Right ventricle myocardium inferior (tissue), 1 donor: ENCODE measurements at regions not wholly inside any gene's neighbourhood (a gene's known extent, or its start where the extent isn't known, plus 50 kb on each side); places are given as distances from the start of the nearest gene placed in this dataset.
"Not testable (repeated sequence)": the region's sequence is repeated elsewhere in the genome, so short reads cannot be mapped to it uniquely, and the experiment has no call there.

Source experiments
- ATAC-seq: fragments of 200-7000 bp; cut with Tn5 transposase; one replicate; pipeline ENCODE4 v1.9.1; 2020; ENCODE audit warnings: mild to moderate bottlenecking, moderate library complexity
- DNase-seq: peaks from one replicate; pipeline ENCODE4 v3.0.0; 2021; ENCODE audit errors: missing footprints
- intact Hi-C: fragments of 100-400 bp; cut with DNase I; formaldehyde crosslinking; loops from one replicate; pipeline ENCODE4 v1.11.0; 2022
- donor health status: DM: no; HTN: yes; CAD: no; lungs with severe emphysema.

- DNase-seq (no peak), ATAC-seq (no peak)
- intact Hi-C loops = no loop called here
These were observed 262.4 kb upstream of the TMEM229A start for GRCh38 chr7:124295289-124295688.

- ATAC-seq (no peak), DNase-seq (no peak)
- intact Hi-C loops = no loop called here
These were observed 252.1 kb upstream of the TMEM229A start for GRCh38 chr7:124284937-124285336.

- ATAC-seq (no peak), DNase-seq (no peak)
- intact Hi-C loops = no loop called here
These were observed 243.2 kb upstream of the TMEM229A start for GRCh38 chr7:124276005-124276622.

- ATAC-seq (no peak), DNase-seq (no peak)
- intact Hi-C loops = no loop called here
These were observed 242.5 kb upstream of the TMEM229A start for GRCh38 chr7:124275411-124275810.

GRCh38 chr7:124269774-124270173 lies 236.9 kb upstream of the TMEM229A start:
- intact Hi-C loops = no loop called here
- no peak for ATAC-seq
- DNase-seq = no peak

GRCh38 chr7:124267154-124267553 lies 234.3 kb upstream of the TMEM229A start:
- intact Hi-C loops = no loop called here
- ATAC-seq = no peak
- no peak for DNase-seq

GRCh38 chr7:124263232-124263827 lies 230.5 kb upstream of the TMEM229A start:
- no peak for ATAC-seq
- DNase-seq = no peak
- intact Hi-C loops = no loop called here

- ATAC-seq = no peak
- DNase-seq = no peak
These were observed 228.8 kb upstream of the TMEM229A start for GRCh38 chr7:124261710-124262109.

GRCh38 chr7:124257638-124258308 lies 224.9 kb upstream of the TMEM229A start:
- no peak for DNase-seq
- no peak for ATAC-seq
- intact Hi-C loops = no loop called here

More at GRCh38 chr7:124261710-124262109, 228.8 kb upstream of the TMEM229A start:
- intact Hi-C loops = no loop called here

GRCh38 chr7:124255041-124255655 lies 222.3 kb upstream of the TMEM229A start:
- ATAC-seq = peak; percentile 50
- no peak for DNase-seq
- intact Hi-C loops = no loop called here

- ATAC-seq = no peak
- intact Hi-C loops = no loop called here
- no peak for DNase-seq
These were observed 221.5 kb upstream of the TMEM229A start for GRCh38 chr7:124254396-124254795.

GRCh38 chr7:124251636-124252035 lies 218.8 kb upstream of the TMEM229A start:
- no peak for DNase-seq
- ATAC-seq = no peak
- intact Hi-C loops = no loop called here

GRCh38 chr7:124250297-124251034 lies 217.6 kb upstream of the TMEM229A start:
- intact Hi-C loops = no loop called here
- ATAC-seq (no peak), DNase-seq (no peak)

- intact Hi-C loops = no loop called here
- DNase-seq (no peak), ATAC-seq (no peak)
These were observed 214.8 kb upstream of the TMEM229A start for GRCh38 chr7:124247691-124248090.

- intact Hi-C loops = no loop called here
- ATAC-seq = no peak
- no peak for DNase-seq
These were observed 213.5 kb upstream of the TMEM229A start for GRCh38 chr7:124246262-124246863.

GRCh38 chr7:124244469-124244868 lies 211.6 kb upstream of the TMEM229A start:
- ATAC-seq, intact Hi-C loops, DNase-seq: not testable (repeated sequence)

- no peak for DNase-seq
- intact Hi-C loops = no loop called here
- ATAC-seq = no peak
These were observed 186.8 kb upstream of the TMEM229A start for GRCh38 chr7:124219681-124220080.

- DNase-seq (no peak), ATAC-seq (no peak)
- intact Hi-C loops = no loop called here
These were observed 175.8 kb upstream of the TMEM229A start for GRCh38 chr7:124208642-124209041.

- DNase-seq (no peak), ATAC-seq (no peak)
- intact Hi-C loops = no loop called here
These were observed 175.3 kb upstream of the TMEM229A start for GRCh38 chr7:124208173-124208572.
